Activated T-cell treated with anti-CD3 and anti-CD28 coated beads, Interleukin-2, amount 50 U/mL, for 4 hours (primary cell): ENCODE measurements at regions not wholly inside any gene's neighbourhood (a gene's known extent, or its start where the extent isn't known, plus 50 kb on each side); places are given as distances from the start of the nearest gene placed in this dataset.
"Not testable (repeated sequence)": the region's sequence is repeated elsewhere in the genome, so short reads cannot be mapped to it uniquely, and the experiment has no call there.

ENCODE experiments used
- ATAC-seq, 2 donors: fragments of 200-7000 bp; cut with Tn5 transposase; one replicate each; pipeline ENCODE4 v1.10.0; 2021
- DNase-seq: peaks from one replicate; pipeline ENCODE4 v3.0.0-alpha.2; 2020
- H3K27me3 Mint-ChIP-seq: one replicate; pipeline ENCODE4 v1.8.0; 2021; ENCODE audit warnings: low read depth, mixed read lengths
- H3K36me3 Mint-ChIP-seq: one replicate; pipeline ENCODE4 v1.8.0; 2022; ENCODE audit warnings: mixed read lengths; ENCODE audit not compliant: insufficient read depth
- H3K4me1 Mint-ChIP-seq: one replicate; pipeline ENCODE4 v1.8.0; 2021; ENCODE audit warnings: low read depth, mixed read lengths
- H3K4me3 Mint-ChIP-seq: one replicate; pipeline ENCODE4 v1.8.0; 2021; ENCODE audit warnings: mild to moderate bottlenecking, moderate library complexity, mixed read lengths
- H3K9me3 Mint-ChIP-seq: one replicate; pipeline ENCODE4 v1.8.0; 2021; ENCODE audit warnings: mixed read lengths

- Mint-ChIP-seq H3K36me3 (no peaks in the 10 kb centered on the region), H3K4me1 (peaks cover 2% of the 10 kb centered on the region), H3K4me3 (no peak overlapping the region), H3K27me3 (no peaks in the 10 kb centered on the region), H3K9me3 (peaks cover 16% of the 10 kb centered on the region)
- no peak for DNase-seq
- ATAC-seq: no peak
Measured at GRCh38 chr2:2660789-2661355, 329.8 kb upstream of the MYT1L start.

- DNase-seq: no peak
- Mint-ChIP-seq H3K4me3 (no peak overlapping the region), H3K27me3 (no peaks in the 10 kb centered on the region), H3K36me3 (no peaks in the 10 kb centered on the region), H3K9me3 (peaks cover 16% of the 10 kb centered on the region), H3K4me1 (peaks cover 2% of the 10 kb centered on the region)
- ATAC-seq: peak in 1 of 2 donors; percentile 37
Measured at GRCh38 chr2:2657121-2657962, 326.3 kb upstream of the MYT1L start.

GRCh38 chr2:2656115-2657011 lies 325.3 kb upstream of the MYT1L start:
- Mint-ChIP-seq H3K4me3 (no peak overlapping the region), H3K9me3 (peaks cover 16% of the 10 kb centered on the region), H3K27me3 (no peaks in the 10 kb centered on the region), H3K36me3 (no peaks in the 10 kb centered on the region), H3K4me1 (peaks cover 2% of the 10 kb centered on the region)
- ATAC-seq: no peak
- no peak for DNase-seq

- Mint-ChIP-seq H3K27me3 (no peaks in the 10 kb centered on the region), H3K9me3 (peaks cover 15% of the 10 kb centered on the region), H3K4me3 (no peak overlapping the region), H3K4me1 (peaks cover 2% of the 10 kb centered on the region), H3K36me3 (no peaks in the 10 kb centered on the region)
- ATAC-seq: no peak
- DNase-seq: no peak
Measured at GRCh38 chr2:2655453-2656114, 324.5 kb upstream of the MYT1L start.

- Mint-ChIP-seq H3K9me3 (peaks cover 2% of the 10 kb centered on the region), H3K36me3 (no peaks in the 10 kb centered on the region), H3K4me3 (no peak overlapping the region), H3K4me1 (peaks cover 2% of the 10 kb centered on the region), H3K27me3 (no peaks in the 10 kb centered on the region)
- DNase-seq: no peak
- no peak for ATAC-seq
Measured at GRCh38 chr2:2653231-2653630, 322.2 kb upstream of the MYT1L start.

- ATAC-seq (no peak), DNase-seq (no peak)
- peaks cover 16% of the 10 kb centered on the region for H3K4me1 Mint-ChIP-seq
- no peaks in the 10 kb centered on the region for H3K36me3 Mint-ChIP-seq
- H3K27me3 Mint-ChIP-seq: no peaks in the 10 kb centered on the region
- H3K9me3 Mint-ChIP-seq: no peaks in the 10 kb centered on the region
- H3K4me3 Mint-ChIP-seq: no peak overlapping the region
Measured at GRCh38 chr2:2650608-2651375, 319.7 kb upstream of the MYT1L start.

- H3K4me1 Mint-ChIP-seq: peaks cover 16% of the 10 kb centered on the region
- DNase-seq (no peak), ATAC-seq (no peak)
- H3K27me3 Mint-ChIP-seq: no peaks in the 10 kb centered on the region
- no peaks in the 10 kb centered on the region for H3K36me3 Mint-ChIP-seq
- no peak overlapping the region for H3K4me3 Mint-ChIP-seq
- no peaks in the 10 kb centered on the region for H3K9me3 Mint-ChIP-seq
Measured at GRCh38 chr2:2649109-2650072, 318.3 kb upstream of the MYT1L start.

- DNase-seq (no peak), ATAC-seq (no peak)
- no peaks in the 10 kb centered on the region for H3K9me3 Mint-ChIP-seq
Measured at GRCh38 chr2:2648094-2648493, 317.0 kb upstream of the MYT1L start.

GRCh38 chr2:2647141-2647541 lies 316.1 kb upstream of the MYT1L start:
- Mint-ChIP-seq H3K36me3 (no peaks in the 10 kb centered on the region), H3K4me1 (peaks cover 19% of the 10 kb centered on the region), H3K4me3 (peak overlapping the region; percentile 49), H3K9me3 (no peaks in the 10 kb centered on the region), H3K27me3 (no peaks in the 10 kb centered on the region)
- peak in 1 of 2 donors; percentile 19 for ATAC-seq
- no peak for DNase-seq

More at GRCh38 chr2:2648094-2648493, 317.0 kb upstream of the MYT1L start:
- H3K4me3 Mint-ChIP-seq: no peak overlapping the region
- peaks cover 19% of the 10 kb centered on the region for H3K4me1 Mint-ChIP-seq
- H3K27me3 Mint-ChIP-seq: no peaks in the 10 kb centered on the region
- no peaks in the 10 kb centered on the region for H3K36me3 Mint-ChIP-seq

- H3K4me1 Mint-ChIP-seq: peaks cover 19% of the 10 kb centered on the region
- peak overlapping the region; percentile 49 for H3K4me3 Mint-ChIP-seq
- DNase-seq (peak; percentile 26), ATAC-seq (peak; percentile 97)
- H3K36me3 Mint-ChIP-seq: no peaks in the 10 kb centered on the region
- no peaks in the 10 kb centered on the region for H3K9me3 Mint-ChIP-seq
- no peaks in the 10 kb centered on the region for H3K27me3 Mint-ChIP-seq
Measured at GRCh38 chr2:2646433-2647051, 315.5 kb upstream of the MYT1L start.

- Mint-ChIP-seq H3K27me3 (no peaks in the 10 kb centered on the region), H3K4me3 (no peak overlapping the region), H3K36me3 (no peaks in the 10 kb centered on the region), H3K9me3 (no peaks in the 10 kb centered on the region), H3K4me1 (peaks cover 19% of the 10 kb centered on the region)
- DNase-seq: no peak
- ATAC-seq: no peak
Measured at GRCh38 chr2:2645162-2645855, 314.2 kb upstream of the MYT1L start.

- H3K4me3 Mint-ChIP-seq, ATAC-seq, H3K9me3 Mint-ChIP-seq, H3K27me3 Mint-ChIP-seq, H3K36me3 Mint-ChIP-seq, DNase-seq: not testable (repeated sequence)
- H3K4me1 Mint-ChIP-seq: peaks cover 19% of the 10 kb centered on the region
Measured at GRCh38 chr2:2644751-2645150, 313.7 kb upstream of the MYT1L start.
